DND-41 (cell line): ENCODE measurements at regions not wholly inside any gene's neighbourhood (a gene's known extent, or its start where the extent isn't known, plus 50 kb on each side); places are given as distances from the start of the nearest gene placed in this dataset.

Experiments
- CTCF ChIP-seq: IDR thresholded peaks from 2 replicates; pipeline ENCODE4 v1.5.1; 2012; ENCODE audit warnings: borderline replicate concordance, low read length, moderate library complexity, mild to moderate bottlenecking; ENCODE audit not compliant: poor library complexity, severe bottlenecking; ENCODE audit errors: extremely low read depth
- EZH2 ChIP-seq: IDR thresholded peaks from 3 replicates; pipeline ENCODE4 v1.6.1; 2012; ENCODE audit warnings: borderline replicate concordance, low read depth, mild to moderate bottlenecking, moderate library complexity, low read length, inconsistent platforms; ENCODE audit not compliant: severe bottlenecking

- no peak for TF ChIP-seq EZH2
- TF ChIP-seq CTCF, result no peak
Observed at GRCh38 chr2:204356151-204356641, 189.1 kb upstream of the PARD3B start.
